Endothelial cell of umbilical vein (primary cell): ENCODE measurements at regions not wholly inside any gene's neighbourhood (a gene's known extent, or its start where the extent isn't known, plus 50 kb on each side); places are given as distances from the start of the nearest gene placed in this dataset.

Experiments used
- BruUV-seq: library from RNA; stranded (reverse); fragments of 400-500 nt; replicated peaks from 2 replicates; lab custom pipeline; 2021; lab: Mats Ljungman, UMichigan
- CTCF ChIA-PET: fragments of 300-600, 350-600 bp; sonication (Branson Sonifier 250); formaldehyde crosslinking; loops from one replicate; lab custom pipeline; 2021; ENCODE audit warnings: antibody characterized with exemption, inconsistent platforms; lab: Charles Lee
- POLR2A ChIA-PET: fragments of 300-600, 350-600 bp; sonication (Branson Sonifier 250); formaldehyde crosslinking; loops from one replicate; lab custom pipeline; 2021; ENCODE audit warnings: antibody characterized with exemption, inconsistent platforms; lab: Charles Lee
- DNase-seq: peaks from one replicate; pipeline ENCODE4 v3.0.0-alpha.2; 2011; ENCODE audit warnings: low read depth, low spot score
- FAIRE-seq: peaks from 2 replicates; lab custom pipeline; 2011; peaks lifted over from hg19 to GRCh38; lab: Jason Lieb, UNC
- H2AFZ ChIP-seq: 2 replicates; pipeline ENCODE4 v1.6.0; 2012; ENCODE audit warnings: low read depth, low read length, control low read depth, inconsistent platforms
- H3K27ac ChIP-seq: 2 replicates; pipeline ENCODE4 v1.5.1; 2011; ENCODE audit warnings: low read depth, mild to moderate bottlenecking, control low read depth, low read length, moderate library complexity; ENCODE audit not compliant: insufficient read depth
- H3K27me3 ChIP-seq, 2 experiments: 2 replicates each; pipeline versions ENCODE4 v1.6.0 to v1.6.1; 2011; ENCODE audit warnings: low read length in 2 of 2, mixed read lengths in 1 of 2; ENCODE audit not compliant: control insufficient read depth in 2 of 2, insufficient read depth in 2 of 2
- H3K36me3 ChIP-seq, 2 experiments: 2 replicates in 1 of 2; 3 replicates in 1 of 2; pipeline ENCODE4 v1.5.1; 2011; ENCODE audit warnings: low read length in 2 of 2, mild to moderate bottlenecking in 1 of 2, moderate library complexity in 1 of 2; ENCODE audit not compliant: control insufficient read depth in 2 of 2, insufficient read depth in 2 of 2; ENCODE audit errors: extremely low read depth in 1 of 2
- H3K4me1 ChIP-seq: 3 replicates; pipeline ENCODE4 v1.5.1; 2011; ENCODE audit warnings: mild to moderate bottlenecking, low read length; ENCODE audit not compliant: control insufficient read depth, insufficient read depth; ENCODE audit errors: extremely low read depth
- H3K4me2 ChIP-seq: 2 replicates; pipeline ENCODE4 v1.6.1; 2011; ENCODE audit warnings: low read length, control low read depth, mixed read lengths; ENCODE audit not compliant: insufficient read depth
- H3K4me3 ChIP-seq, 3 experiments: fragments of 200-600 bp in 1 of 3; sonication (generic), shearing (Covaris generic) in 1 of 3; replicated peaks in 1 of 3; 2 replicates each; pipeline ENCODE4 v1.5.1; 2011 to 2016; ENCODE audit warnings: control low read depth in 3 of 3, low read length in 3 of 3, mild to moderate bottlenecking in 2 of 3, inconsistent platforms in 1 of 3, low read depth in 1 of 3, moderate library complexity in 1 of 3; ENCODE audit not compliant: insufficient read depth in 1 of 3
- H3K79me2 ChIP-seq: 2 replicates; pipeline ENCODE4 v1.6.0; 2012; ENCODE audit warnings: low read length, inconsistent platforms; ENCODE audit not compliant: control insufficient read depth, insufficient read depth
- H3K9ac ChIP-seq: replicated peaks from 2 replicates; pipeline ENCODE3; 2011; ENCODE audit warnings: low read length, control low read depth; ENCODE audit not compliant: insufficient read depth; ENCODE audit errors: extremely low read depth
- H3K9me1 ChIP-seq: replicated peaks from 3 replicates; pipeline ENCODE4 v1.6.0; 2011; ENCODE audit warnings: mild to moderate bottlenecking, low read length; ENCODE audit not compliant: control insufficient read depth, insufficient read depth; ENCODE audit errors: extremely low read depth
- H3K9me3 ChIP-seq: replicated peaks from 2 replicates; pipeline ENCODE4 v1.5.1; 2012; ENCODE audit warnings: low read length, inconsistent platforms; ENCODE audit not compliant: control insufficient read depth, insufficient read depth
- H4K20me1 ChIP-seq: replicated peaks from 2 replicates; pipeline ENCODE3; 2011; ENCODE audit warnings: mild to moderate bottlenecking, low read length; ENCODE audit not compliant: control insufficient read depth, insufficient read depth; ENCODE audit errors: extremely low read depth
- EZH2 ChIP-seq: IDR thresholded peaks from 2 replicates; pipeline ENCODE4 v1.6.1; 2012; ENCODE audit warnings: borderline replicate concordance, low read depth, mild to moderate bottlenecking, moderate library complexity, low read length, inconsistent platforms; ENCODE audit not compliant: severe bottlenecking
- FOS ChIP-seq: IDR thresholded peaks from 2 replicates; pipeline ENCODE4 v1.6.1; 2011; ENCODE audit warnings: mild to moderate bottlenecking, low read length, moderate library complexity, borderline replicate concordance; ENCODE audit not compliant: insufficient read depth
- GATA2 ChIP-seq: IDR thresholded peaks from 2 replicates; pipeline ENCODE4 v1.7.0; 2011; ENCODE audit warnings: low read depth, mild to moderate bottlenecking, moderate library complexity, mixed read lengths, low read length; ENCODE audit not compliant: insufficient read length, insufficient read depth
- JUN ChIP-seq: IDR thresholded peaks from 2 replicates; pipeline ENCODE4 v1.6.1; 2011; ENCODE audit warnings: borderline replicate concordance, low read depth; ENCODE audit not compliant: insufficient read length, insufficient read depth
- MAX ChIP-seq: IDR thresholded peaks from 2 replicates; pipeline ENCODE4 v1.6.1; 2011; ENCODE audit not compliant: insufficient read depth, insufficient read length
- MYC ChIP-seq: IDR thresholded peaks from one replicate; pipeline ENCODE4 v1.6.1; 2011; ENCODE audit warnings: mild to moderate bottlenecking, low read depth, low read length
- POLR2A ChIP-seq: IDR thresholded peaks from 2 replicates; pipeline ENCODE4 v1.6.1; 2012; ENCODE audit warnings: low read depth, mild to moderate bottlenecking, control low read depth, low read length
- POLR2AphosphoS5 ChIP-seq: IDR thresholded peaks from 2 replicates; pipeline ENCODE4 v1.6.1; 2012; ENCODE audit warnings: low read depth, mild to moderate bottlenecking, control low read depth, low read length, moderate library complexity; ENCODE audit not compliant: insufficient read depth
- dilution Hi-C: fragments of 300-500 bp; cut with MboI; formaldehyde crosslinking; loops from one replicate; pipeline ENCODE4 v1.15.0; 2019; ENCODE audit warnings: low sequenced_read_pairs; ENCODE audit not compliant: extremely low pct_ligation_motif_present
- intact Hi-C: fragments of 100-400 bp; cut with micrococcal nuclease; formaldehyde crosslinking; loops from one replicate; pipeline ENCODE4 v1.10.0; 2022
- TF ChIP-seq, protein P1 (sequence below), 2 donors: IDR thresholded peaks; 1 replicate in 1 of 2; 2 replicates in 1 of 2; pipeline ENCODE4 v1.5.1; 2011; ENCODE audit warnings: low read length in 2 of 2, mild to moderate bottlenecking in 2 of 2, moderate library complexity in 2 of 2, control low read depth in 1 of 2, inconsistent platforms in 1 of 2, low read depth in 1 of 2; ENCODE audit not compliant: insufficient read depth in 1 of 2; ENCODE audit errors: extremely low read depth in 1 of 2

GRCh38 chr16:63623551-63624039 lies 1498.3 kb downstream of the CDH11 start:
- H3K9me3 ChIP-seq, result no peaks in the 10 kb centered on the region
- no peaks in the 10 kb centered on the region for H3K79me2 ChIP-seq
- dilution Hi-C loops, result no loop called here
- H3K36me3 ChIP-seq, result no peaks in the 10 kb centered on the region
- H3K9ac ChIP-seq, result no peak overlapping the region
- FAIRE-seq, result no peak
- ChIA-PET POLR2A (no interaction called here), CTCF (no interaction called here)
- no peak overlapping the region for H3K4me3 ChIP-seq
- H2AFZ ChIP-seq, result no peak overlapping the region
- no TSS peak for BruUV-seq
- H3K4me1 ChIP-seq, result no peaks in the 10 kb centered on the region
- H4K20me1 ChIP-seq, result no peaks in the 10 kb centered on the region
- no peaks in the 10 kb centered on the region for H3K27me3 ChIP-seq
- intact Hi-C loops, result no loop called here
- no peak for DNase-seq
- H3K27ac ChIP-seq, result no peak overlapping the region
- no peak overlapping the region for H3K4me2 ChIP-seq
- H3K9me1 ChIP-seq, result no peaks in the 10 kb centered on the region
- TF ChIP-seq FOS (no peak), EZH2 (no peak), POLR2A (no peak), MYC (no peak), GATA2 (no peak), JUN (no peak), POLR2AphosphoS5 (no peak), MAX (no peak)
- TF ChIP-seq, protein P1, sequence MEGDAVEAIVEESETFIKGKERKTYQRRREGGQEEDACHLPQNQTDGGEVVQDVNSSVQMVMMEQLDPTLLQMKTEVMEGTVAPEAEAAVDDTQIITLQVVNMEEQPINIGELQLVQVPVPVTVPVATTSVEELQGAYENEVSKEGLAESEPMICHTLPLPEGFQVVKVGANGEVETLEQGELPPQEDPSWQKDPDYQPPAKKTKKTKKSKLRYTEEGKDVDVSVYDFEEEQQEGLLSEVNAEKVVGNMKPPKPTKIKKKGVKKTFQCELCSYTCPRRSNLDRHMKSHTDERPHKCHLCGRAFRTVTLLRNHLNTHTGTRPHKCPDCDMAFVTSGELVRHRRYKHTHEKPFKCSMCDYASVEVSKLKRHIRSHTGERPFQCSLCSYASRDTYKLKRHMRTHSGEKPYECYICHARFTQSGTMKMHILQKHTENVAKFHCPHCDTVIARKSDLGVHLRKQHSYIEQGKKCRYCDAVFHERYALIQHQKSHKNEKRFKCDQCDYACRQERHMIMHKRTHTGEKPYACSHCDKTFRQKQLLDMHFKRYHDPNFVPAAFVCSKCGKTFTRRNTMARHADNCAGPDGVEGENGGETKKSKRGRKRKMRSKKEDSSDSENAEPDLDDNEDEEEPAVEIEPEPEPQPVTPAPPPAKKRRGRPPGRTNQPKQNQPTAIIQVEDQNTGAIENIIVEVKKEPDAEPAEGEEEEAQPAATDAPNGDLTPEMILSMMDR (IDR thresholded peaks at IDR 0.05; ENCODE audit: extremely low read depth in 1 of 2, insufficient read depth in 1 of 2, low read depth in 1 of 2, low read length in 2 of 2), result no peak
